ENCODE measurements at regions not wholly inside any gene's neighbourhood (a gene's known extent, or its start where the extent isn't known, plus 50 kb on each side); places are given as distances from the start of the nearest gene placed in this dataset.

DNA sequence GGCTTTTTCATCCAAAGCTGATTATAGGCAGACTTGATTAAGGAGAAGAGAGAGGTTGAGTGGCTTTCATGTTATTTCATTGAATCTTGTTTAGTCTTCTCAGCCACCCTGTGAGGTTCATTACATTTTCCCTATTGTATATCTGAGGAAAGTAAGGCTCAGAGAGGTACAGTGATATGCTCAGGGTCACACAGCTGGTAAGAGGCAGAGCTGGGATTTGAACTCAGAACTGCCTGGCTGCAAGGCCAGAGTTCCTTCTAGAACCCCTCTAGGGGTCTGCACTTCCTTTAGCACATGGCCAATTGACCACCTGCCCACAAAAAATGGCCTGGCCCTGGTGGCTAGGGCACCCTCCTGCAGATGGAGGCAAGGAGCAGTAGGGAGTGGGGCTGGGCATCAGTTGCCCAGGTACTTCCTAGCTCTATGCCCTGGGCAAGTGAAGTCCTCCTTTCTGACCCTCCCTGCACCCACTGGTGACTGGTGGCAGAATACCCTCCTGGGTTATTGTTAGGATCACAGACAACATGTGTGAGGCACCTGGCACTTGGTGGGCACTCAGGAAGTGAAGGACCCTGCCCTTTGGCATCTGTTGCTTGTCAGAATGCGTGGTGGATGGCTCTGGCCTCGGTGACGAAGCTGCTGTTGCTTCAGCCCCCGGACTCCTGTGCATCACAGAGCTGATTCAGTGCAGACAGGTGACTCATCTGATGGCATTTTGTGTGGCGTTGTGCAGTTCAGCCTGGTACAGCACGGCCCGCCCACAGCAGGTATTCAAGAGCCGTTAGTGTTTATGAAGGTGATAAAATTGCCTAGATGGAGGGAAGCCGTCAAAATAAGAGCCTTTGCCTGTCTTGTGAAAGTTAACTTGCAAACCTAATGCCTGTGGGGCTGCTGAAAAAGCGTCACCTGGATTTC is 115.8 kb downstream of the SLC25A47 start:
- Mint-ChIP-seq H3K4me3 (ENCODE audit: unreplicated experiment) (peak overlapping the region; percentile 48), H3K27me3 (ENCODE audit: insufficient read depth, unreplicated experiment) (no peaks in the 10 kb centered on the region), H3K27ac (ENCODE audit: low read depth, unreplicated experiment) (peak overlapping the region; percentile 87), H3K36me3 (ENCODE audit: insufficient read depth, unreplicated experiment) (peaks cover 6% of the 10 kb centered on the region), H3K4me1 (ENCODE audit: insufficient read depth, unreplicated experiment) (peaks cover 23% of the 10 kb centered on the region), H3K9me3 (ENCODE audit: unreplicated experiment) (no peaks in the 10 kb centered on the region)
- peak; percentile 91 for DNase-seq (ENCODE audit: unreplicated experiment)
- BruUV-seq (replicated peaks): no TSS peak
- TF ChIP-seq, protein P1, sequence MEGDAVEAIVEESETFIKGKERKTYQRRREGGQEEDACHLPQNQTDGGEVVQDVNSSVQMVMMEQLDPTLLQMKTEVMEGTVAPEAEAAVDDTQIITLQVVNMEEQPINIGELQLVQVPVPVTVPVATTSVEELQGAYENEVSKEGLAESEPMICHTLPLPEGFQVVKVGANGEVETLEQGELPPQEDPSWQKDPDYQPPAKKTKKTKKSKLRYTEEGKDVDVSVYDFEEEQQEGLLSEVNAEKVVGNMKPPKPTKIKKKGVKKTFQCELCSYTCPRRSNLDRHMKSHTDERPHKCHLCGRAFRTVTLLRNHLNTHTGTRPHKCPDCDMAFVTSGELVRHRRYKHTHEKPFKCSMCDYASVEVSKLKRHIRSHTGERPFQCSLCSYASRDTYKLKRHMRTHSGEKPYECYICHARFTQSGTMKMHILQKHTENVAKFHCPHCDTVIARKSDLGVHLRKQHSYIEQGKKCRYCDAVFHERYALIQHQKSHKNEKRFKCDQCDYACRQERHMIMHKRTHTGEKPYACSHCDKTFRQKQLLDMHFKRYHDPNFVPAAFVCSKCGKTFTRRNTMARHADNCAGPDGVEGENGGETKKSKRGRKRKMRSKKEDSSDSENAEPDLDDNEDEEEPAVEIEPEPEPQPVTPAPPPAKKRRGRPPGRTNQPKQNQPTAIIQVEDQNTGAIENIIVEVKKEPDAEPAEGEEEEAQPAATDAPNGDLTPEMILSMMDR (IDR thresholded peaks at IDR 0.05; ENCODE audit: unreplicated experiment): no peak
- ChIA-PET CTCF (interaction anchor here (0.5 to 8.9 kb wide), 24 partner anchors 12 to 1240 kb away, joined by 3 to 81 read pairs (median 4); no protein-coding TSS in a partner anchor), POLR2A (interaction anchor here (0.8 to 3.6 kb wide), 14 partner anchors 8 to 207 kb away, joined by 3 to 33 read pairs (median 4); no protein-coding TSS in a partner anchor)
- intact Hi-C loops (cut with micrococcal nuclease): loop anchor here (1.0 kb wide), 2 partner anchors 22 to 54 kb away; no protein-coding TSS in a partner anchor

DNA sequence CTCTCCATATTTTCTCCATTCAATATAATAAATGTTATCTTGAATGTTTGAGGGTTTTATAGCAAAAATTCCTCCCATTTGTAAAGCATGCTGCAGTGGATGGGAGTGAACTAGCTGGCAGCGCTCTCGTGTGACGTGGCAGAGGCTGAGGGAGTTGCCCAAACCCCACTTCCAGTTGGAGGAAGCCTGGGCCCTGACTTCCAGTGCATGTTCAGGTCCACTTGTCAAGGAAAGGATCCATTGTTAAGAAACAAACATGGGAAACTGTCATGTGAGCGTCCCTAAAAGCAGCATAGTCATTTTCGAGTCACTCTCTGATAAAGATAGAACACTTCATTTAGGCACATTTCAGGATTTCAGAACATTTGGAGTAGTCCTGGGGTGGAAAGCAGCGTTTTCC is 116.6 kb downstream of the SLC25A47 start:
- DNase-seq (ENCODE audit: unreplicated experiment): peak; percentile 48
- H3K27me3 Mint-ChIP-seq (ENCODE audit: insufficient read depth, unreplicated experiment): no peaks in the 10 kb centered on the region
- intact Hi-C loops (cut with micrococcal nuclease): loop anchor here (1.0 to 2.0 kb wide), 4 partner anchors 22 to 461 kb away; no protein-coding TSS in a partner anchor
- BruUV-seq (replicated peaks): no TSS peak
- POLR2A ChIA-PET: interaction anchor here (0.7 to 3.6 kb wide), 14 partner anchors 9 to 206 kb away, joined by 3 to 33 read pairs (median 4); no protein-coding TSS in a partner anchor
- CTCF ChIA-PET: interaction anchor here (0.5 to 8.9 kb wide), 25 partner anchors 12 to 1196 kb away, joined by 3 to 81 read pairs (median 4); no protein-coding TSS in a partner anchor
- H3K36me3 Mint-ChIP-seq (ENCODE audit: insufficient read depth, unreplicated experiment): peaks cover 6% of the 10 kb centered on the region
- H3K4me3 Mint-ChIP-seq (ENCODE audit: unreplicated experiment): peak overlapping the region; percentile 48
- H3K4me1 Mint-ChIP-seq (ENCODE audit: insufficient read depth, unreplicated experiment): peaks cover 23% of the 10 kb centered on the region
- H3K27ac Mint-ChIP-seq (ENCODE audit: low read depth, unreplicated experiment): peak overlapping the region; percentile 87
- TF ChIP-seq, protein P1 (IDR thresholded peaks at IDR 0.05; ENCODE audit: unreplicated experiment): no peak
- no peaks in the 10 kb centered on the region for H3K9me3 Mint-ChIP-seq (ENCODE audit: unreplicated experiment)

DNA sequence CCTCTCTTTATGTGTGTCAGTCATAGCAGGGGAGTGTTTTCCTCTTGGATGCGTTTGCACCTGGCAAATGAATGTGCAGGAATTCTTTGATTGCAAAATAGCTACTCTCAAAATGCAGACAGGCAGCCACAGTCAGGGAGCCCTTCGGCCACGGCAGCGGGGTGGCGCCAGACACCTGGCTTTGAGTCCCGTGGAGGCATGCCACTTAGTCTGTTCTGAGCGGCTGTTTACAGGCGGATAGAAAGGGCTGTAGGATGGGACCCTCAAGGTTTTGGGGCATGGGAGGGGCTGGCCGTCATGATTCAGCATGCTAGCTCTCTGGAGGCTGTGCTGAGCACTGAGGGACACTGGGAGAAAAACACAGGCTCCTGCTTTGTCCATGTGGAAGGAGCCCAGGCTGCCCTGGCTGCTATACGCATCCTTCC is 117.1 kb downstream of the SLC25A47 start:
- CTCF ChIA-PET: interaction anchor here (0.6 to 8.9 kb wide), 27 partner anchors 10 to 1224 kb away, joined by 3 to 81 read pairs (median 4); no protein-coding TSS in a partner anchor
- DNase-seq (ENCODE audit: unreplicated experiment): peak; percentile 89
- Mint-ChIP-seq H3K4me1 (ENCODE audit: insufficient read depth, unreplicated experiment) (peaks cover 23% of the 10 kb centered on the region), H3K36me3 (ENCODE audit: insufficient read depth, unreplicated experiment) (peaks cover 5% of the 10 kb centered on the region), H3K27me3 (ENCODE audit: insufficient read depth, unreplicated experiment) (no peaks in the 10 kb centered on the region), H3K27ac (ENCODE audit: low read depth, unreplicated experiment) (peak overlapping the region; percentile 87), H3K4me3 (ENCODE audit: unreplicated experiment) (peak overlapping the region; percentile 48), H3K9me3 (ENCODE audit: unreplicated experiment) (no peaks in the 10 kb centered on the region)
- TF ChIP-seq, protein P1 (IDR thresholded peaks at IDR 0.05; ENCODE audit: unreplicated experiment): peak; percentile 85
- intact Hi-C loops (cut with micrococcal nuclease): loop anchor here (1.0 to 2.0 kb wide), 2 partner anchors 205 to 461 kb away; no protein-coding TSS in a partner anchor
- BruUV-seq (replicated peaks): no TSS peak
- POLR2A ChIA-PET: interaction anchor here (0.6 to 3.6 kb wide), 10 partner anchors 23 to 1004 kb away, joined by 3 to 33 read pairs (median 3); no protein-coding TSS in a partner anchor
